Chondrocyte (in vitro differentiated cells): ENCODE measurements at regions not wholly inside any gene's neighbourhood (a gene's known extent, or its start where the extent isn't known, plus 50 kb on each side); places are given as distances from the start of the nearest gene placed in this dataset.

Experiments used
- DNase-seq: peaks from one replicate; pipeline ENCODE4 v3.0.0; 2021; ENCODE audit warnings: mixed read lengths, low spot score
- H3K27ac Mint-ChIP-seq: one replicate; pipeline ENCODE4 v1.8.0; 2021; ENCODE audit warnings: mild to moderate bottlenecking, moderate library complexity, mixed read lengths; ENCODE audit not compliant: unreplicated experiment
- H3K27me3 Mint-ChIP-seq: 2 replicates; pipeline ENCODE4 v1.8.0; 2021; ENCODE audit warnings: low read depth, mixed read lengths
- H3K36me3 Mint-ChIP-seq: 2 replicates; pipeline ENCODE4 v1.8.0; 2021; ENCODE audit warnings: low read depth, mixed read lengths
- H3K4me1 Mint-ChIP-seq: 2 replicates; pipeline ENCODE4 v1.8.0; 2021; ENCODE audit warnings: low read depth, mild to moderate bottlenecking, mixed read lengths
- H3K4me3 Mint-ChIP-seq: one replicate; pipeline ENCODE4 v1.8.0; 2021; ENCODE audit warnings: mild to moderate bottlenecking, moderate library complexity, mixed read lengths; ENCODE audit not compliant: unreplicated experiment
- H3K9me3 Mint-ChIP-seq: 2 replicates; pipeline ENCODE4 v1.8.0; 2021; ENCODE audit warnings: low read depth, mixed read lengths
- CTCF ChIP-seq: fragments of 200-600 bp; sonication (generic); IDR thresholded peaks from 2 replicates; pipeline ENCODE4 v1.5.0; 2021; ENCODE audit warnings: antibody characterized with exemption, mild to moderate bottlenecking, moderate library complexity

- peaks cover 8% of the 10 kb centered on the region for H3K4me1 Mint-ChIP-seq
- H3K9me3 Mint-ChIP-seq, result no peaks in the 10 kb centered on the region
- peaks cover 2% of the 10 kb centered on the region for H3K27me3 Mint-ChIP-seq
- TF ChIP-seq CTCF, result no peak
- no peak overlapping the region for H3K4me3 Mint-ChIP-seq
- no peak for DNase-seq
- H3K36me3 Mint-ChIP-seq, result peaks cover 2% of the 10 kb centered on the region
- H3K27ac Mint-ChIP-seq, result no peak overlapping the region
Observed at GRCh38 chr2:236796236-236796635, 226.6 kb downstream of the ACKR3 start.

GRCh38 chr2:236797411-236797810 is 227.8 kb downstream of the ACKR3 start:
- H3K4me1 Mint-ChIP-seq, result peaks cover 8% of the 10 kb centered on the region
- H3K9me3 Mint-ChIP-seq, result no peaks in the 10 kb centered on the region
- TF ChIP-seq CTCF, result no peak
- DNase-seq, result no peak
- peaks cover 2% of the 10 kb centered on the region for H3K27me3 Mint-ChIP-seq
- no peaks in the 10 kb centered on the region for H3K36me3 Mint-ChIP-seq
- H3K27ac Mint-ChIP-seq, result no peak overlapping the region
- no peak overlapping the region for H3K4me3 Mint-ChIP-seq

GRCh38 chr2:236798491-236798890 is 228.9 kb downstream of the ACKR3 start:
- peaks cover 2% of the 10 kb centered on the region for H3K27me3 Mint-ChIP-seq

GRCh38 chr2:236799391-236800026 is 229.9 kb downstream of the ACKR3 start:
- H3K4me1 Mint-ChIP-seq, result peaks cover 8% of the 10 kb centered on the region
- no peaks in the 10 kb centered on the region for H3K9me3 Mint-ChIP-seq
- H3K27me3 Mint-ChIP-seq, result peaks cover 2% of the 10 kb centered on the region
- TF ChIP-seq CTCF, result no peak
- H3K27ac Mint-ChIP-seq, result no peak overlapping the region
- DNase-seq, result no peak
- H3K4me3 Mint-ChIP-seq, result no peak overlapping the region
- H3K36me3 Mint-ChIP-seq, result no peaks in the 10 kb centered on the region

More at GRCh38 chr2:236798491-236798890, 228.9 kb downstream of the ACKR3 start:
- Mint-ChIP-seq H3K27ac (no peak overlapping the region), H3K4me1 (peaks cover 8% of the 10 kb centered on the region), H3K36me3 (no peaks in the 10 kb centered on the region), H3K9me3 (no peaks in the 10 kb centered on the region), H3K4me3 (no peak overlapping the region)
- no peak for TF ChIP-seq CTCF
- DNase-seq, result no peak

GRCh38 chr2:236802862-236803261 is 233.2 kb downstream of the ACKR3 start:
- Mint-ChIP-seq H3K9me3 (peaks cover 3% of the 10 kb centered on the region), H3K27me3 (no peaks in the 10 kb centered on the region), H3K4me3 (no peak overlapping the region), H3K27ac (no peak overlapping the region), H3K36me3 (peaks cover 3% of the 10 kb centered on the region), H3K4me1 (no peaks in the 10 kb centered on the region)
- TF ChIP-seq CTCF, result no peak
- no peak for DNase-seq
